GM19239 (cell line): ENCODE measurements at regions not wholly inside any gene's neighbourhood (a gene's known extent, or its start where the extent isn't known, plus 50 kb on each side); places are given as distances from the start of the nearest gene placed in this dataset.
"Not testable (repeated sequence)": the region's sequence is repeated elsewhere in the genome, so short reads cannot be mapped to it uniquely, and the experiment has no call there.

Experiments
- DNase-seq: peaks from one replicate; pipeline ENCODE4 v3.0.0; 2011; ENCODE audit warnings: low spot score; ENCODE audit not compliant: insufficient read length
- FAIRE-seq: peaks from 2 replicates; lab custom pipeline; 2011; peaks lifted over from hg19 to GRCh38; lab: Jason Lieb, UNC

- DNase-seq (no peak), FAIRE-seq (no peak)
These were observed 434.9 kb downstream of the ICE1 start for GRCh38 chr5:5857396-5857795.

- FAIRE-seq: no peak
- no peak for DNase-seq
These were observed 431.6 kb downstream of the ICE1 start for GRCh38 chr5:5854087-5854486.

DNA sequence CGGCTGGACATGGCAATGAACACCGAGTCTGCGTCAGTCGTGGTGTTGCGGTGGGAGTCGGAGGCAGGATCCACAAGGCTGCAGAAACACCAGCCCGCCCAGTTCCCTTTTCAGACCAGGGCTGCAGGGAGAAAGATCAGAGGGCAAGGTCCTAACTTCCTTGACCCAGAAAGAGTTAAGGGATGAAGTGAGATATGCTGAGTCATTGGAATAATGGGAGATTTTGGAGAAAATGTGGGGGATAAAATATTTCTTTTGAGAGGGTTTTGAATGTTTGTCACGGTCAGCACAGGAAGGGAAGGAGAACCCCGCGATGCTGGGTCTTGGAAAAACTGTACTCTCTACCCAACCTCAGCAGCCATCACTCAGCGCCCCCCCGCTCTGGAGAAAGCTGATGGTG, 416.0 kb downstream of the ICE1 start:
- no peak for DNase-seq
- no peak for FAIRE-seq

DNA sequence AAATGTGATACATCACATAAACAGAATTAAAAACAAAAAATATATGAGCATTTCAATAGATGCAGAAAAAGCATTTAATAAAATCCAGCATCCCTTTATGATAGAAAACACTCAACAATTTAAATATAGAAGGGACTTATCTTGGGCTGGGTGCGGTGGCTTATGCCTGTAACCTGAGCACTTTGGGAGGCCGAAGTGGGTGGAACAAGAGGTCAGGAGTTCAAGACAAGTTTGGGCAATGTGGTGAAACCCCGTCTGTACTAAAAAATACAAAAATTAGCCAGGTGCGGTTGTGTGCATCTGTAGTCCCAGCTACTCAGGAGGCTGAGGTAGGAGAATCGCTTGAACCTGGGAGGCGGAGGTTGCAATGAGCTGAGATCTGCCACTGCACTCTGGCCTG, 409.1 kb downstream of the ICE1 start:
- FAIRE-seq, DNase-seq: not testable (repeated sequence)

- DNase-seq: no peak
These were observed 406.1 kb downstream of the ICE1 start for GRCh38 chr5:5828619-5829018.

GRCh38 chr5:5826911-5827310, 404.4 kb downstream of the ICE1 start:
- FAIRE-seq (no peak), DNase-seq (no peak)

More at GRCh38 chr5:5828619-5829018, 406.1 kb downstream of the ICE1 start:
- FAIRE-seq: no peak

GRCh38 chr5:5822729-5823257, 400.3 kb downstream of the ICE1 start:
- FAIRE-seq: no peak
- DNase-seq: no peak

DNA sequence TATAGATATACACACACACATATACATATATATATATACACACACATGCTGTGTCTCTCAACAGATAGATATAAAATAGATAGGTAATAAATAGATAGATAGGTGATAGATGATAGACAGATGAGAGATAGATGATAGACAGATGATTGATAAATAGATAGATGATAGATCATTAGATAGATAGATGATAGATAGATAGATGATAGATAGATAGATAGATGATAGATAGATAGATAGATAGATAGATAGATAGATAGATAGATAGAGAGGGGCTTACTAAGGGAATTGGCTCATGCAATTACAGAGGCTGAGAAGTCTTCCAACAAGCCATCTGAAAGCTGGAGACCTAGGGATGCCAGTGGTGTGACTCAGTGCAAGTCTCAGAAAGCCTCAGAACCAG, 394.5 kb downstream of the ICE1 start:
- FAIRE-seq: no peak

DNA sequence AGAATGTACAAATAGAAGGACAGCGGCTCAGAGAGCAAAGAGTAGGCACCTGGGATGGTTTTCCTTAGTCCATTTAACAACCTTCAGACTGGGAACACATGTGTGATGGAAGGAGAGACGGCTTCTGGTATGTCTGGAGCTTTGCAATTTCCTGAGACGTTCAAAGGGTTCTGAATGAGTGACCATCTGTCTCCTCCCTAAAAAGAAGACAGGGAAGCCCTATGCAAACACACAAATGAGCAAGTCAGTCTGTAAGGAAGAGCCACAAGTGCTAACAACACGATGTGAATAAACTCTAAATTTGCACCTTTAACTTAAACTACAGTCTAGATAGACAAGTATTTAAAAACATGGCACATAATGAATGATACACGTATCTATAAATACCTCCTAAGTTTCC, 391.0 kb downstream of the ICE1 start:
- FAIRE-seq: no peak
- DNase-seq: no peak

More for the DNA sequence above, 394.5 kb downstream of the ICE1 start:
- DNase-seq: no peak

DNA sequence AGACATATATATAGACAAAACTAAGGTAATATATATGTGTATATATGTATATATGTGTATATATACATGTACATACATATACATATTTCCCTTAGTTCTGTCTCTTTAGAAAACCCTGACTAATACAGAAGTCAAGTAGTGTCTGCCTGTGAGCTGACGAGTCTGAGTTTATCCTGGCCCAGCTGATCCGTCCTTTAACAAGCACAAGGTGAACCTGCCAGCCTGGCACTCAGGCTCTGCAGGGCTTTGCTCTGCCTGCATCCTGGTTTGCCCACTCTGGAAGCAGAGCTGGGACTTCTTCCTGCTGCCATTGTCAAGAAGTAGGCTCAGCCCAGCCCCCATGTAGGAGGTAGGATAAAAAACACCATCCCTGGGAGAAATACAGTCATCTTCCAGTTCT, 388.0 kb downstream of the ICE1 start:
- DNase-seq (no peak), FAIRE-seq (no peak)

DNA sequence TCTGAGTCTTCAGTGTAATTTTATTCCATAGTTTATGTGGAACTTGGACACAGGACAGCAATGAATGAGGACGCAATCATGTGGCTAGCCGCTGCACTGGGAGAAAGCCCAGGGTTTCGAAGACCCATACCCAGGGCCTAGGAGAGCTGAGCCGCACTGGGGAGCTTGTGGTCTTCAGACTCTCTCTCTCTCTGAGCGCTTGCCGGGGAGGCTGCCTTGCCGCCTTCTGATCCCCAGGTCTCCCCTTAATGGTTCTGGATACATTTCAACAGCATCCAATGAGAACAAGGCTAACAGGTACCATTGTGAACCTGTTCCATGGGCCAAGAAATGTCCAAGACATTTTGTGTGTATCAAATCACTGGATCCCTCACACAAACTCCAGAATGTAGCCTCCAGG, 383.4 kb downstream of the ICE1 start:
- no peak for FAIRE-seq

DNA sequence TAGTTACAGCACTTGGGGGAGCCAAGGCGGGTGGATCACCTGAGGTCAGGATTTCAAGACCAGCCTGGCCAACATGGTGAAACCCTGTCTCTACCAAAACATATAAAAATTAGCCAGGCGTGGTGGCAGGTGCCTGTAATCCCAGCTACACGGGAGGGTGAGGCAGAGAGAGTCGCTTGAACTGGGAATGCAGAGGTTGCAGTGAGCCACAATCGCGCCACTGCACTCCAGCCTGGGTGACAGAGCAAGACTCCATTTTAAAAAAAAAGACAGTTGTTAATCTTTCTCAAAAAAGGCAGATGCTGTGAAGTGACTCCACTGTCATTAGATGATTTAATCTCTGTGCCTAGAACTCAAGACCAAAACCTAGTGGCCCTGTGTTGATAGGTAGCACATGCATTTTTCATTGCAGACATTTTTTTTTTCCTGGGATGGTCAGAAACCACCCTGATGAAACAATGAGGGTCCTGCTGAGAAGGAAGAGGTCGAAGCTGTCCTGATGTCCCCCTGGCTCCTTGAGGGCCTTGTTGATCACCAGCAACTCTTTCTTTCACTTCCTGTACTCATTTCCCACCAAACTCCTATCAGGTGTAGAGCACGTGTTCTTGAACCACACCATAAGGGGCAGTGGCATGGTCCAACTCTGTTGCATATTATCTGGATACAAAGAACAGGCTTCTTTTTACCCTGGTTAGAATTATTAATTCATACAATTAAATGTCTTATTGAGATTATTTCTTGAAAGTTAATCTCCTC, 382.2 kb downstream of the ICE1 start:
- FAIRE-seq: no peak
- DNase-seq: no peak

More for the DNA sequence above, 383.4 kb downstream of the ICE1 start:
- DNase-seq: no peak

DNA sequence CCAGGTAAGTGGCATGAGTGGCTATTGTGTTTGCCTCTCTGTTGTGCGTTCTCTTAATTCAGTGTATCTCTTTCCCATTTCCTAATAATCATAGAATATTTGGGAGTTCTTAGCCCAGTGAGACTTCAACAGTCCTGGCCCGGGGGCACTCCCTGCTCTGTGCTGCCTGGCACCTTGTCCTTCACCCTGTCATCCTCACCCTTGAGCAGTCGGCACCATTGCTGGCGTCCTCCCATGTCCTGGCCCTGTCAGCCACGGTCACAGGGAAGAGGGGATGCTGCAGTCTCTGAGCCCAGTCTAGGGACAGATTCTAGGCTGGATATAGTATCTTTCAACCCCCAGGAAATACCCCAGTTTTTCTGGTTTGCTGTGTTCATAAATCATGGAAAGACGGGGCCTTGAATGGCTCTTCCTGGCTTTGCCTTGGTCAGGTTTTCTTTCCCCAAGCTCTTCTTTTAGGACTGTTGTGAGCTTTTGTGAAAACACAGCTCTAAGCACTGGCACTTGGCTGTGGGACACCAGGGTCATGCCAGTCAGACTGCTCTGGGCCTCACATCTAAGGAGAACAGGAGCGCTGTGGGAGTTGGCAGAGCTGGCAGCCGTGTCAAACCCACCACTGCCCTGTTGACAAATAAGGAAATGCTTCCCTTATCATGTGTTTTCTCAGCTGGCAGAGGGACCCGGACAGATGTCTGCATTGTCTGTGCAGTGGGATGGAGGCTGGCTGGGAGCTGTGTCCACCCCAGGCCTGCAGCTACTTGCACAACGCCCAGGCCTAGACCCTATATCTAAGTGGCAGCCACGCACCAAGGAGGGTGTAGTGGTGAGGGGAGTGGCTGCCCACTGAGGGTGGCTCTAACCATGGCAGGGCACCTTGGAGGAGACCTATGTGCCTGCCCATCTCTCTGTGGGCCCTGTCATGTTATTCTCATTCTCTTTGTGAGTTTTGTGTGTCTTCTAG, 378.6 kb downstream of the ICE1 start:
- DNase-seq (no peak), FAIRE-seq (no peak)

DNA sequence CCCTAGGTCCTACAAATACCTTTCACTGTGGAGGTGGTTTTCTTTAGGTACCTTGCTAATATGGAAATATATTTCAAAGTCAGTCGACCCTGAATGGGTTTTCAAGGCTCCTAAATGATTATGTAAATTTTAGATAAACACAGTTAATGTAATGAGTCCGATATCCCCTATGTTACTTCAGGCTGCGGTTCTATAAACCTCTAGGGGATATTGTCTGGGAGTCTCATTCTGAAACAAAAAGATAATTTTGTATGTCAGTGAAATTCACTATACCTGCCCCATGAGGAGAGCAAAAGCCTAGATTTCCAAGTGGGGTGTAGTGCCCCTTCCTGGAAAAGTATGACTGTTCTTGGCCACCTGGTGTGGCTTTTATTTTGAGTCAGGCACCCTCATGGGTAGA, 377.3 kb downstream of the ICE1 start:
- no peak for DNase-seq
- FAIRE-seq: no peak

GRCh38 chr5:5799229-5799628, 376.8 kb downstream of the ICE1 start:
- DNase-seq: no peak
- no peak for FAIRE-seq

- FAIRE-seq (no peak), DNase-seq (no peak)
These were observed 376.0 kb downstream of the ICE1 start for GRCh38 chr5:5798462-5798861.

- DNase-seq (no peak), FAIRE-seq (no peak)
These were observed 375.6 kb downstream of the ICE1 start for GRCh38 chr5:5798041-5798440.

DNA sequence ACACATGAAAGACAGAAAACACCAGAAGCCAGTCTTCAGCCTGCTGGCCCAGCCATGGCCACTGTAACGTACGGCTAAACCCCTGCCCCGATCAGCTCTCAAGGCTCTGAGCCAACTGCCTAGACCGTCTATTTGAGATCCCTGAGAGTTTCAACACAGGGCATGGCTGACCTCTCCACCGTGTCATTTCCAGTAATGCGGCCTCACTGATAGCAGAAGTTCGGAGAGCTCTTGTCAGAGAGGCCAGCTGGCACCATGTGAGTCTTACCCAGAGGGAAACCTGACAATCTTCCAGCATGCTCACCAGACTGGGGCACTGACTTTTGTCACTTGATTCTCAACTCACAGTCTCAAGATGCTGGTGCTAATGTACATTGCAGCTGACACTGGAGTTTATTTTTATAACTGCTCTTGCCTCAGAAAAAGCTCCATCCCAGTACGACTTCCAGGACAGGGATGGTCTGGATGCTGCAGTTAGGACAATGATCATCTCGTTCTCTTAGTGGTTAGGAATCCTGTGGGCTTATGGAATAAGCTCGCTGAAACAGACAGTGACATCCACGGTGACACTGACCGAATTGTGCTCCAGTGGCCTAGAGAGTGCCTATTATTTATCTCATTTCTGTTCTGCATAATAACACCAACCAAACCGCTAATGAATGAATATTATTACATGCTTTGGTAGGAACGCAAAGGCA, 372.7 kb downstream of the ICE1 start:
- FAIRE-seq: no peak
- no peak for DNase-seq

DNA sequence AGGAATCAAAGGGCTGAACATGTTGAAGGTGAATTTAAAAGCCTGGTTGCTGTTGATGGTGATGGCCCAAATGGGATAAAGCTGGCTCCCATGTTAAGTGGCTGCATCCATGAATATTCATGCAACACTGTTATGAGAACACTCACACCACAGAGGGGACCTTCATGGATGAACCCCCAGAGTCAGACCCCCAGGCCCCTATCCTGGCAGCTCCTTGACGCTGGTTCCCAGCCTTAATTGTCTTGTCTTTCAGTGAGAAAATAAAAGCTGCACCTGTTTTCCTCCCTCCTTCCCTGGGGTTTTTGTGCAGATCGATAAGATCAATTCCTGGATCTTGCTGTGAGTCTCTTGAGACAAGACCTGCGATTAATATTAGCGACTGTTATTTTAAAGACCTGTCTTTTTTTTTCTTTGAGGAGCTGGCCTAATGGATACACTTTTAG, 371.7 kb downstream of the ICE1 start:
- no peak for FAIRE-seq

More for the DNA sequence above, 371.7 kb downstream of the ICE1 start:
- no peak for DNase-seq
